MCF 10A (cell line): ENCODE measurements at regions not wholly inside any gene's neighbourhood (a gene's known extent, or its start where the extent isn't known, plus 50 kb on each side); places are given as distances from the start of the nearest gene placed in this dataset.

Experiments
- BruUV-seq: library from RNA; stranded (reverse); fragments of 400-500 nt; replicated peaks from 2 replicates; lab custom pipeline; 2021; lab: Mats Ljungman, UMichigan
- CTCF ChIA-PET: fragments of 300-600 bp; sonication (Branson Sonifier 250); formaldehyde crosslinking; extraction: SDS; loops from one replicate; lab custom pipeline; 2021; ENCODE audit warnings: antibody characterized with exemption, inconsistent platforms; lab: Yijun Ruan, JAX
- POLR2A ChIA-PET: fragments of 300-600, 350-650 bp; sonication (Branson Sonifier 250); formaldehyde crosslinking; extraction: SDS; loops from one replicate; lab custom pipeline; 2020; ENCODE audit warnings: antibody characterized with exemption, inconsistent platforms; lab: Yijun Ruan, JAX
- DNase-seq: peaks from one replicate; pipeline ENCODE4 v3.0.0-alpha.2; 2018; ENCODE audit not compliant: unreplicated experiment
- H3K27ac Mint-ChIP-seq: one replicate; pipeline ENCODE4 v1.8.0; 2022; ENCODE audit warnings: mild to moderate bottlenecking, low read depth, mixed read lengths; ENCODE audit not compliant: unreplicated experiment
- H3K27me3 Mint-ChIP-seq: one replicate; pipeline ENCODE4 v1.8.0; 2022; ENCODE audit warnings: mixed read lengths; ENCODE audit not compliant: insufficient read depth, unreplicated experiment
- H3K36me3 Mint-ChIP-seq: one replicate; pipeline ENCODE4 v1.8.0; 2022; ENCODE audit warnings: mild to moderate bottlenecking, moderate library complexity, mixed read lengths; ENCODE audit not compliant: insufficient read depth, unreplicated experiment
- H3K4me1 Mint-ChIP-seq: one replicate; pipeline ENCODE4 v1.8.0; 2022; ENCODE audit warnings: mixed read lengths; ENCODE audit not compliant: insufficient read depth, unreplicated experiment
- H3K4me3 Mint-ChIP-seq: one replicate; pipeline ENCODE4 v1.8.0; 2022; ENCODE audit warnings: mild to moderate bottlenecking, moderate library complexity, mixed read lengths; ENCODE audit not compliant: unreplicated experiment
- H3K9me3 Mint-ChIP-seq: one replicate; pipeline ENCODE4 v1.8.0; 2022; ENCODE audit warnings: mixed read lengths; ENCODE audit not compliant: unreplicated experiment
- intact Hi-C: fragments of 100-400 bp; cut with micrococcal nuclease; formaldehyde crosslinking; loops from 2 replicates; pipeline ENCODE4 v1.14.1; 2022
- TF ChIP-seq, protein P1 (sequence below): fragments of 200-600 bp; IDR thresholded peaks from one replicate; pipeline ENCODE4 v1.8.0; 2022; ENCODE audit warnings: antibody characterized with exemption, mild to moderate bottlenecking; ENCODE audit not compliant: unreplicated experiment

DNA sequence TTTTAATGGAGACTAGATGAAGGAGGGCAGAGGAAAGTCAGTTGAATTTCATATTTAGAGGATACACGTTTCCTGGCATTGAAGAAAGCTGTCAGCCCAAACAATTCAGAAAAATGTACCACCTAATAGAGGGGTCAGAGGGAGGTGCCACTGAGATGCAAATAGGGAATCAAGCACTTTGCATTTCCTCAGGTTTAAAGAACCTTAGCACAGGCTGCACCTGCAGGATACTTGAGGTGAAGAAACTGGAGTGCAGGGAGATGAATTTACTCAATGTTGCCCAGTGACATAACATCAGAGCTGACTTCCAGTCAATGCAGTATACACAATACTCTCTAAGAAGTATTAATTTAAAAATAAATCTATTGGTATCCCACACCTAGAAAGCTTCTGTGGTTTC is 67.0 kb upstream of the MAST4 start:
- Mint-ChIP-seq H3K36me3 (no peaks in the 10 kb centered on the region), H3K4me1 (no peaks in the 10 kb centered on the region), H3K27ac (no peak overlapping the region), H3K4me3 (no peak overlapping the region), H3K27me3 (no peaks in the 10 kb centered on the region), H3K9me3 (no peaks in the 10 kb centered on the region)
- no peak for DNase-seq
- TF ChIP-seq, protein P1, sequence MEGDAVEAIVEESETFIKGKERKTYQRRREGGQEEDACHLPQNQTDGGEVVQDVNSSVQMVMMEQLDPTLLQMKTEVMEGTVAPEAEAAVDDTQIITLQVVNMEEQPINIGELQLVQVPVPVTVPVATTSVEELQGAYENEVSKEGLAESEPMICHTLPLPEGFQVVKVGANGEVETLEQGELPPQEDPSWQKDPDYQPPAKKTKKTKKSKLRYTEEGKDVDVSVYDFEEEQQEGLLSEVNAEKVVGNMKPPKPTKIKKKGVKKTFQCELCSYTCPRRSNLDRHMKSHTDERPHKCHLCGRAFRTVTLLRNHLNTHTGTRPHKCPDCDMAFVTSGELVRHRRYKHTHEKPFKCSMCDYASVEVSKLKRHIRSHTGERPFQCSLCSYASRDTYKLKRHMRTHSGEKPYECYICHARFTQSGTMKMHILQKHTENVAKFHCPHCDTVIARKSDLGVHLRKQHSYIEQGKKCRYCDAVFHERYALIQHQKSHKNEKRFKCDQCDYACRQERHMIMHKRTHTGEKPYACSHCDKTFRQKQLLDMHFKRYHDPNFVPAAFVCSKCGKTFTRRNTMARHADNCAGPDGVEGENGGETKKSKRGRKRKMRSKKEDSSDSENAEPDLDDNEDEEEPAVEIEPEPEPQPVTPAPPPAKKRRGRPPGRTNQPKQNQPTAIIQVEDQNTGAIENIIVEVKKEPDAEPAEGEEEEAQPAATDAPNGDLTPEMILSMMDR, result no peak
- ChIA-PET POLR2A (no interaction called here), CTCF (interaction anchor here (1.0 kb wide), 1 partner anchor 223 kb away, joined by 4 read pairs; no protein-coding TSS in a partner anchor)
- no TSS peak for BruUV-seq
- intact Hi-C loops, result no loop called here

DNA sequence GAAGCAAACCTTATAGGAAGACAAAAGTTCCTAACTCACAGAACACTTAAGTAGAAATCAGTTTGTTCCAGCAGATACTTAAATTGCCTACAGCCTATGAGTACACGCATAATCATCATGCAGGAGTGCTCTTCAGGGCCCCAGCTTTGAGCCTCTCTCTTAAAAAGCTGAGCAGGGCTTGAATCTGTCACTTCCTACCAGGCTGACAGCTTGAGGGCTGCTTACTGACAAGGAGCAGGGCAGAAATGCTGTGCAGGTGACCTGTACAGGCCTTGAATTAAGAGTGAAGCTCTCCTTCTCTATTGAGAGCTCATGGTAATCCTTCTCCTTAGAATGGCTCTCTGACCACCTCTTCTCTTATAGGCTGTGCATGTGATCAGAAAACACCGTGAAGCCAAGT is 66.5 kb upstream of the MAST4 start:
- H3K4me1 Mint-ChIP-seq, result no peaks in the 10 kb centered on the region
- no peak for DNase-seq
- H3K27me3 Mint-ChIP-seq, result no peaks in the 10 kb centered on the region
- TF ChIP-seq, protein P1, result no peak
- H3K9me3 Mint-ChIP-seq, result no peaks in the 10 kb centered on the region
- no peak overlapping the region for H3K27ac Mint-ChIP-seq
- ChIA-PET POLR2A (no interaction called here), CTCF (interaction anchor here (1.0 kb wide), 1 partner anchor 223 kb away, joined by 4 read pairs; no protein-coding TSS in a partner anchor)
- no peak overlapping the region for H3K4me3 Mint-ChIP-seq
- intact Hi-C loops, result no loop called here
- H3K36me3 Mint-ChIP-seq, result no peaks in the 10 kb centered on the region
- no TSS peak for BruUV-seq

DNA sequence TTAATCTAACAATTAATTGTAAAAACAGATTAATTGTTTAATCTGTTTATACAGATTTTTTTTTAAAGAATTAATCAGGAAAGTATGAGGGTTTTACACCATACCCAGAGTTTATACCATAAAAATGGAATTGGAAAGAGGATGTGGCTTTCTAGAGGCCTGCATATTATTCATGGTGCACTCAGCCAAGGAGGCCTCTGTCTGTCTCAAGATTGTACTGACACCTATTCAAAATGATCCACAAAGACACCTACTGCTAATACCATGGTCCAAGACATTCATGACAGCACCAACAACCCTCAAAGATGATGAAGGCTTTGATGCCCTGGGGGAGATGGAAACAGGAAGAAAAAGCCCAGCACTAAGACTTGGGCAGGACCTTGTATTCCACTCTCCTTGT is 58.1 kb upstream of the MAST4 start:
- no TSS peak for BruUV-seq
- H3K4me1 Mint-ChIP-seq, result no peaks in the 10 kb centered on the region
- H3K4me3 Mint-ChIP-seq, result no peak overlapping the region
- TF ChIP-seq, protein P1, result no peak
- no peaks in the 10 kb centered on the region for H3K9me3 Mint-ChIP-seq
- no peak overlapping the region for H3K27ac Mint-ChIP-seq
- ChIA-PET POLR2A (no interaction called here), CTCF (no interaction called here)
- H3K36me3 Mint-ChIP-seq, result no peaks in the 10 kb centered on the region
- no peaks in the 10 kb centered on the region for H3K27me3 Mint-ChIP-seq
- intact Hi-C loops, result no loop called here
- no peak for DNase-seq

DNA sequence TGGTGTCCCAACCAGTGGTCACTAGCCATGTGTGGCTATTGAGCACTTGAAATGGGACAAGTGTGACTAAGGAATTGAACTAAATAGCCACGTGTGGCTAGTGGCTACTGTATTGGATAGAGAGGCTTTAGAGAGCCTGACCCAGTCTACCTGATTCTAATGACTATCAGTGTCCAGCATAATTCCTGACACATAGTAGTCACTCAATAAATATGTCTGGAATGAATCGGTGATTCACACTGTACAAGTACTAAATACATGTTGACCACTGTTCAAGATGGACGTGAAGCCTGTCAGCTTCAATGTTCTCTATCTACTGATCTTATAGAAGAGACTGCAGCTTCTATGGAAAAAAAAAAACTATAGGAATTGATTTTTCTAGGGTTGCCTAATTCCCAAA is 57.7 kb upstream of the MAST4 start:
- CTCF ChIA-PET, result interaction anchor here (0.7 kb wide), 1 partner anchor 88 kb away, joined by 3 read pairs; no protein-coding TSS in a partner anchor
- Mint-ChIP-seq H3K27me3 (no peaks in the 10 kb centered on the region), H3K9me3 (no peaks in the 10 kb centered on the region), H3K4me1 (no peaks in the 10 kb centered on the region), H3K27ac (no peak overlapping the region), H3K36me3 (no peaks in the 10 kb centered on the region), H3K4me3 (no peak overlapping the region)
- intact Hi-C loops, result no loop called here
- no TSS peak for BruUV-seq
- TF ChIP-seq, protein P1, result no peak
- DNase-seq, result no peak
- POLR2A ChIA-PET, result interaction anchor here (1.1 kb wide), 1 partner anchor 13 kb away, joined by 3 read pairs; no protein-coding TSS in a partner anchor
